Chondrocyte (in vitro differentiated cells): ENCODE measurements at regions not wholly inside any gene's neighbourhood (a gene's known extent, or its start where the extent isn't known, plus 50 kb on each side); places are given as distances from the start of the nearest gene placed in this dataset.

ENCODE experiments used
- DNase-seq: peaks from one replicate; pipeline ENCODE4 v3.0.0; 2021; ENCODE audit warnings: mixed read lengths, low spot score
- H3K27ac Mint-ChIP-seq: one replicate; pipeline ENCODE4 v1.8.0; 2021; ENCODE audit warnings: mild to moderate bottlenecking, moderate library complexity, mixed read lengths; ENCODE audit not compliant: unreplicated experiment
- H3K27me3 Mint-ChIP-seq: 2 replicates; pipeline ENCODE4 v1.8.0; 2021; ENCODE audit warnings: low read depth, mixed read lengths
- H3K36me3 Mint-ChIP-seq: 2 replicates; pipeline ENCODE4 v1.8.0; 2021; ENCODE audit warnings: low read depth, mixed read lengths
- H3K4me1 Mint-ChIP-seq: 2 replicates; pipeline ENCODE4 v1.8.0; 2021; ENCODE audit warnings: low read depth, mild to moderate bottlenecking, mixed read lengths
- H3K4me3 Mint-ChIP-seq: one replicate; pipeline ENCODE4 v1.8.0; 2021; ENCODE audit warnings: mild to moderate bottlenecking, moderate library complexity, mixed read lengths; ENCODE audit not compliant: unreplicated experiment
- H3K9me3 Mint-ChIP-seq: 2 replicates; pipeline ENCODE4 v1.8.0; 2021; ENCODE audit warnings: low read depth, mixed read lengths
- CTCF ChIP-seq: fragments of 200-600 bp; sonication (generic); IDR thresholded peaks from 2 replicates; pipeline ENCODE4 v1.5.0; 2021; ENCODE audit warnings: antibody characterized with exemption, mild to moderate bottlenecking, moderate library complexity

GRCh38 chr3:25895031-25895430 is 105.1 kb downstream of the OXSM start:
- H3K4me3 Mint-ChIP-seq = no peak overlapping the region
- H3K27ac Mint-ChIP-seq = no peak overlapping the region

GRCh38 chr3:25895443-25895842 is 105.6 kb downstream of the OXSM start:
- Mint-ChIP-seq H3K9me3 (no peaks in the 10 kb centered on the region), H3K27me3 (no peaks in the 10 kb centered on the region), H3K4me3 (no peak overlapping the region), H3K27ac (no peak overlapping the region), H3K4me1 (no peaks in the 10 kb centered on the region), H3K36me3 (no peaks in the 10 kb centered on the region)
- DNase-seq = no peak
- no peak for TF ChIP-seq CTCF

More at GRCh38 chr3:25895031-25895430, 105.1 kb downstream of the OXSM start:
- no peaks in the 10 kb centered on the region for H3K4me1 Mint-ChIP-seq
- H3K9me3 Mint-ChIP-seq = no peaks in the 10 kb centered on the region
- H3K36me3 Mint-ChIP-seq = no peaks in the 10 kb centered on the region
- no peaks in the 10 kb centered on the region for H3K27me3 Mint-ChIP-seq
- no peak for TF ChIP-seq CTCF
- no peak for DNase-seq

GRCh38 chr3:25897019-25897418 is 107.1 kb downstream of the OXSM start:
- H3K27ac Mint-ChIP-seq = no peak overlapping the region
- DNase-seq = no peak
- peak; percentile 68 for TF ChIP-seq CTCF
- no peaks in the 10 kb centered on the region for H3K9me3 Mint-ChIP-seq
- H3K36me3 Mint-ChIP-seq = no peaks in the 10 kb centered on the region
- no peaks in the 10 kb centered on the region for H3K4me1 Mint-ChIP-seq
- H3K27me3 Mint-ChIP-seq = peaks cover 3% of the 10 kb centered on the region
- no peak overlapping the region for H3K4me3 Mint-ChIP-seq

GRCh38 chr3:25899352-25900101 is 109.6 kb downstream of the OXSM start:
- no peak overlapping the region for H3K4me3 Mint-ChIP-seq
- H3K27ac Mint-ChIP-seq = no peak overlapping the region
- no peak for TF ChIP-seq CTCF
- no peaks in the 10 kb centered on the region for H3K4me1 Mint-ChIP-seq
- no peaks in the 10 kb centered on the region for H3K36me3 Mint-ChIP-seq
- peaks cover 15% of the 10 kb centered on the region for H3K27me3 Mint-ChIP-seq
- H3K9me3 Mint-ChIP-seq = no peaks in the 10 kb centered on the region
- DNase-seq = no peak

- Mint-ChIP-seq H3K27me3 (peaks cover 18% of the 10 kb centered on the region), H3K4me3 (no peak overlapping the region), H3K4me1 (no peaks in the 10 kb centered on the region), H3K36me3 (no peaks in the 10 kb centered on the region), H3K9me3 (no peaks in the 10 kb centered on the region), H3K27ac (no peak overlapping the region)
- DNase-seq = no peak
- no peak for TF ChIP-seq CTCF
Measured at GRCh38 chr3:25900161-25900560, 110.3 kb downstream of the OXSM start.
